Uterus (tissue), 3 donors: ENCODE measurements at regions not wholly inside any gene's neighbourhood (a gene's known extent, or its start where the extent isn't known, plus 50 kb on each side); places are given as distances from the start of the nearest gene placed in this dataset.
A peak's percentile ranks its signal among the peaks of the same experiment; 100 is the strongest.

Experiments
- DNase-seq, 2 donors: peaks; one replicate each; pipeline ENCODE4 v3.0.0-alpha.2; 2019 to 2020
- H3K27ac ChIP-seq, 2 donors: fragments of 200-600 bp; sonication (generic); 1 replicate in 1 of 2; 2 replicates in 1 of 2; pipeline ENCODE4 v1.5.1; 2016 to 2018
- H3K27me3 ChIP-seq, 2 donors: fragments of 200-600 bp; sonication (generic); one replicate each; pipeline ENCODE4 v1.5.1; 2018 to 2019; ENCODE audit warnings: control low read depth in 1 of 2
- H3K36me3 ChIP-seq, 2 donors: fragments of 200-600 bp; sonication (generic); one replicate each; pipeline ENCODE4 v1.5.1; 2019; ENCODE audit warnings: control low read depth in 1 of 2
- H3K4me1 ChIP-seq, 2 donors: fragments of 200-600 bp; sonication (generic); one replicate each; pipeline ENCODE4 v1.5.1; 2018 to 2019; ENCODE audit warnings: control low read depth in 1 of 2
- H3K4me3 ChIP-seq, 2 donors: fragments of 200-600 bp; sonication (generic); 1 replicate in 1 of 2; 2 replicates in 1 of 2; pipeline ENCODE4 v1.5.1; 2018 to 2019; ENCODE audit warnings: mild to moderate bottlenecking in 1 of 2
- H3K9me3 ChIP-seq, 2 donors: fragments of 200-600 bp; sonication (generic); one replicate each; pipeline ENCODE4 v1.5.1; 2019; ENCODE audit warnings: control low read depth in 1 of 2
- CTCF ChIP-seq, 4 experiments: fragments of 200-600 bp in 2 of 4; fragments of 450-650 bp in 2 of 4; sonication (generic) in 2 of 4; IDR thresholded peaks; one replicate each; pipeline ENCODE4 v1.5.1; 2016 to 2019; ENCODE audit warnings: antibody characterized with exemption in 4 of 4, mild to moderate bottlenecking in 2 of 4, moderate library complexity in 1 of 4
- POLR2A ChIP-seq, 2 donors: fragments of 450-650 bp; IDR thresholded peaks; one replicate each; pipeline ENCODE4 v1.6.1; 2016; ENCODE audit warnings: antibody characterized with exemption in 2 of 2, mild to moderate bottlenecking in 1 of 2, moderate library complexity in 1 of 2
- intact Hi-C: fragments of 100-400 bp; cut with DNase I; formaldehyde crosslinking; loops from one replicate; pipeline ENCODE4 v1.15.1; 2023; ENCODE audit warnings: low total_unique reads
- donor health status: DM: yes; HTN: yes; CAD: no.

- Histone ChIP-seq H3K27ac (no peak overlapping the region), H3K36me3 (no peaks in the 10 kb centered on the region), H3K4me1 (peaks cover 0 to 5% of the 10 kb centered on the region in 2 donors), H3K9me3 (no peaks in the 10 kb centered on the region), H3K27me3 (no peaks in the 10 kb centered on the region), H3K4me3 (no peak overlapping the region)
- intact Hi-C loops = no loop called here
- peak in 1 of 2 donors; percentile 27 for DNase-seq
- TF ChIP-seq POLR2A (IDR thresholded peaks at IDR 0.05) (no peak), CTCF (IDR thresholded peaks at IDR 0.05) (peak; percentile 30 to 56 (median 43))
Observed at GRCh38 chr15:69576035-69576526, 123.5 kb downstream of the RPLP1 start.

GRCh38 chr15:69576948-69577351 is 124.3 kb downstream of the RPLP1 start:
- intact Hi-C loops = no loop called here
- Histone ChIP-seq H3K36me3 (no peaks in the 10 kb centered on the region), H3K27ac (no peak overlapping the region), H3K27me3 (no peaks in the 10 kb centered on the region), H3K4me3 (no peak overlapping the region), H3K9me3 (no peaks in the 10 kb centered on the region), H3K4me1 (peaks cover 0 to 5% of the 10 kb centered on the region in 2 donors)
- no peak for DNase-seq
- no peak for TF ChIP-seq POLR2A (IDR thresholded peaks at IDR 0.05)

- Histone ChIP-seq H3K4me3 (no peak overlapping the region), H3K27ac (no peak overlapping the region), H3K9me3 (no peaks in the 10 kb centered on the region), H3K27me3 (no peaks in the 10 kb centered on the region), H3K36me3 (no peaks in the 10 kb centered on the region), H3K4me1 (peaks cover 0 to 5% of the 10 kb centered on the region in 2 donors)
- TF ChIP-seq CTCF (IDR thresholded peaks at IDR 0.05) (no peak), POLR2A (IDR thresholded peaks at IDR 0.05) (no peak)
- no peak for DNase-seq
- intact Hi-C loops = no loop called here
Observed at GRCh38 chr15:69577397-69577796, 124.8 kb downstream of the RPLP1 start.

- no peak for DNase-seq
- Histone ChIP-seq H3K9me3 (no peaks in the 10 kb centered on the region), H3K27me3 (no peaks in the 10 kb centered on the region), H3K4me1 (peaks cover 0 to 5% of the 10 kb centered on the region in 2 donors), H3K27ac (no peak overlapping the region), H3K36me3 (no peaks in the 10 kb centered on the region), H3K4me3 (no peak overlapping the region)
- TF ChIP-seq CTCF (IDR thresholded peaks at IDR 0.05) (no peak), POLR2A (IDR thresholded peaks at IDR 0.05) (no peak)
- intact Hi-C loops = no loop called here
Observed at GRCh38 chr15:69578252-69578651, 125.6 kb downstream of the RPLP1 start.

- Histone ChIP-seq H3K9me3 (no peaks in the 10 kb centered on the region), H3K36me3 (no peaks in the 10 kb centered on the region), H3K27ac (no peak overlapping the region), H3K4me3 (no peak overlapping the region), H3K27me3 (no peaks in the 10 kb centered on the region), H3K4me1 (no peaks in the 10 kb centered on the region)
- DNase-seq = peak in 1 of 2 donors; percentile 30
- TF ChIP-seq POLR2A (IDR thresholded peaks at IDR 0.05) (no peak), CTCF (IDR thresholded peaks at IDR 0.05) (no peak)
- intact Hi-C loops = no loop called here
Observed at GRCh38 chr15:69578787-69579583, 126.4 kb downstream of the RPLP1 start.
